Breast epithelium (tissue), 4 donors: ENCODE measurements at regions not wholly inside any gene's neighbourhood (a gene's known extent, or its start where the extent isn't known, plus 50 kb on each side); places are given as distances from the start of the nearest gene placed in this dataset.
"Not testable (repeated sequence)": the region's sequence is repeated elsewhere in the genome, so short reads cannot be mapped to it uniquely, and the experiment has no call there.

Source experiments
- DNase-seq, 2 donors: peaks; one replicate each; pipeline ENCODE4 v3.0.0-alpha.2; 2019; ENCODE audit warnings: low spot score in 2 of 2
- H3K27ac ChIP-seq, 2 donors: fragments of 200-600 bp; sonication (generic) in 1 of 2; one replicate each; pipeline ENCODE4 v1.5.1; 2016 to 2019; ENCODE audit warnings: mild to moderate bottlenecking in 1 of 2
- H3K27me3 ChIP-seq, 2 donors: fragments of 200-600 bp; sonication (generic) in 1 of 2; one replicate each; pipeline versions ENCODE4 v1.5.1 to v1.6.0; 2017 to 2019; ENCODE audit warnings: control low read depth in 1 of 2, mild to moderate bottlenecking in 1 of 2
- H3K36me3 ChIP-seq: fragments of 200-600 bp; one replicate; pipeline ENCODE4 v1.5.1; 2019
- H3K4me1 ChIP-seq, 2 donors: fragments of 200-600 bp; sonication (generic); one replicate each; pipeline ENCODE4 v1.5.1; 2016 to 2019; ENCODE audit warnings: control low read depth in 1 of 2
- H3K4me3 ChIP-seq, 3 donors: fragments of 200-600 bp; sonication (generic); 1 replicate in 2 of 3; 2 replicates in 1 of 3; pipeline ENCODE4 v1.5.1; 2016 to 2019; ENCODE audit warnings: mild to moderate bottlenecking in 3 of 3, moderate library complexity in 2 of 3
- H3K9me3 ChIP-seq, 2 donors: fragments of 200-600 bp; sonication (generic) in 1 of 2; one replicate each; pipeline ENCODE4 v1.5.1; 2016 to 2019; ENCODE audit warnings: control low read depth in 1 of 2
- POLR2A ChIP-seq: fragments of 450-650 bp; IDR thresholded peaks from one replicate; pipeline ENCODE4 v1.6.1; 2016; ENCODE audit warnings: antibody characterized with exemption, mild to moderate bottlenecking, moderate library complexity
- POLR2AphosphoS5 ChIP-seq, 3 donors: sonication (generic); formaldehyde crosslinking; IDR thresholded peaks; one replicate each; pipeline ENCODE4 v1.6.1; 2017; ENCODE audit warnings: antibody characterized with exemption in 3 of 3
- intact Hi-C: fragments of 100-400 bp; cut with DNase I; formaldehyde crosslinking; loops from one replicate; pipeline ENCODE4 v1.15.1; 2023; ENCODE audit warnings: low total_unique reads
- TF ChIP-seq, protein P1 (sequence below), 3 donors: fragments of 450-650 bp; IDR thresholded peaks; one replicate each; pipeline ENCODE4 v1.5.1; 2016 to 2017; ENCODE audit warnings: antibody characterized with exemption in 3 of 3, mild to moderate bottlenecking in 3 of 3, moderate library complexity in 3 of 3

DNA sequence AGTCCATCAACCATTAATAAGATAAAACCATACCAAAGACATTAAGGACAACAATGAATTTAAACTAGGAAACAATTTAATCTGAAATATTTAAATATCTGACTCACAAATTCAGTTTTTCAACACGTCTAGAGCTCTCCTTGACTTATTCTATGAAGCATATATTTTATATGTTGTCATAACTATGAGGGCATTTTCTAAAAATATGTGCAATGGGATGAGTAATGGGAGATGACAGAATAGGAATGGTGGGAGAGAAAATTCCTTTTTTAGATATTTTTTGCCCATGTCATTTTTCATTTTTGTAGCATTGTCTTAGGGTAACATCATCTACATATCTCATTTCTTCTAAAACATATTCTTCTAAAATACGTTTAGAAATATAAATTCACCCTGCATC lies 79.2 kb upstream of the CDH2 start:
- Histone ChIP-seq H3K27me3 (no peaks in the 10 kb centered on the region), H3K27ac (no peak overlapping the region), H3K4me1 (no peaks in the 10 kb centered on the region), H3K9me3 (no peaks in the 10 kb centered on the region), H3K36me3 (no peaks in the 10 kb centered on the region), H3K4me3 (no peak overlapping the region)
- DNase-seq, result no peak
- intact Hi-C loops, result no loop called here
- TF ChIP-seq, protein P1, sequence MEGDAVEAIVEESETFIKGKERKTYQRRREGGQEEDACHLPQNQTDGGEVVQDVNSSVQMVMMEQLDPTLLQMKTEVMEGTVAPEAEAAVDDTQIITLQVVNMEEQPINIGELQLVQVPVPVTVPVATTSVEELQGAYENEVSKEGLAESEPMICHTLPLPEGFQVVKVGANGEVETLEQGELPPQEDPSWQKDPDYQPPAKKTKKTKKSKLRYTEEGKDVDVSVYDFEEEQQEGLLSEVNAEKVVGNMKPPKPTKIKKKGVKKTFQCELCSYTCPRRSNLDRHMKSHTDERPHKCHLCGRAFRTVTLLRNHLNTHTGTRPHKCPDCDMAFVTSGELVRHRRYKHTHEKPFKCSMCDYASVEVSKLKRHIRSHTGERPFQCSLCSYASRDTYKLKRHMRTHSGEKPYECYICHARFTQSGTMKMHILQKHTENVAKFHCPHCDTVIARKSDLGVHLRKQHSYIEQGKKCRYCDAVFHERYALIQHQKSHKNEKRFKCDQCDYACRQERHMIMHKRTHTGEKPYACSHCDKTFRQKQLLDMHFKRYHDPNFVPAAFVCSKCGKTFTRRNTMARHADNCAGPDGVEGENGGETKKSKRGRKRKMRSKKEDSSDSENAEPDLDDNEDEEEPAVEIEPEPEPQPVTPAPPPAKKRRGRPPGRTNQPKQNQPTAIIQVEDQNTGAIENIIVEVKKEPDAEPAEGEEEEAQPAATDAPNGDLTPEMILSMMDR (IDR thresholded peaks at IDR 0.05), result no peak
- TF ChIP-seq POLR2AphosphoS5 (IDR thresholded peaks at IDR 0.05), result no peak
- TF ChIP-seq POLR2A, result no peak

DNA sequence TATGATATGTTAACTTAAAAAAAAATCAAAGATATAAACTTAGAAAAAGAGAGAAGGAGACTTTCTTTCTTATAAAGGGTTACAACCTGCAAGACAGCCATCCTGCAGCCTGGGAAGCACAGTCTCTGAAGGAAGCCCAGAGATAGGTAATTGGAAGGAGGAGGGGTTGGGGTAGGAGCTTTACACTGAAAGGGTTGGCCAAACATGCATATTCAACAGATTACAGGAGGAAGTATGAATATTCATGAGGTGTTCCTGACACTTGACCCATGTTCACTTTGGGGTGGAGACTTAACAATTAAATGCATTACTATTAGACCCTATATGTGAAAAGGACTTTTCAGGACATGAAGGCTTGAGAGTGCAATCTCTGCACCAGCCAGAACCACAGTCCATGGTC lies 71.7 kb upstream of the CDH2 start:
- DNase-seq, result no peak
- H3K9me3 ChIP-seq, result no peaks in the 10 kb centered on the region
- H3K27me3 ChIP-seq, result no peaks in the 10 kb centered on the region
- intact Hi-C loops, result no loop called here
- TF ChIP-seq POLR2A (no peak), POLR2AphosphoS5 (IDR thresholded peaks at IDR 0.05) (no peak)
- TF ChIP-seq, protein P1 (IDR thresholded peaks at IDR 0.05), result no peak
- no peak overlapping the region for H3K4me3 ChIP-seq
- H3K27ac ChIP-seq, result no peak overlapping the region
- H3K36me3 ChIP-seq, result no peaks in the 10 kb centered on the region
- no peaks in the 10 kb centered on the region for H3K4me1 ChIP-seq

DNA sequence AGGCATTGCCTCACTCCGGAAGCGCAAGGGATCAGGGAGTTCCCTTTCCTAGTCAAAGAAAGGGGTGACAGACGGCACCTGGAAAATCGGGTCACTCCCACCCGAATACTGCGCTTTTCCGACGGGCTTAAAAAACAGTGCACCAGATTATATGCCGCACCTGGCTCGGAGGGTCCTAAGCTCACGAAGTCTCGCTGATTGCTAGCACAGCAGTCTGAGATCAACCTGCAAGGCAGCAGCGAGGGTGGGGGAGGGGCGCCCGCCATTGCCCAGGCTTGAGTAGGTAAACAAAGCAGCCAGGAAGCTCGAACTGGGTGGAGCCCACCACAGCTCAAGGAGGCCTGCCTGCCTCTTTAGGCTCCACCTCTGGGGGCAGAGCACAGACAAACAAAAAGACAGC lies 63.7 kb upstream of the CDH2 start:
- H3K4me3 ChIP-seq, H3K27ac ChIP-seq, H3K27me3 ChIP-seq, intact Hi-C loops, H3K9me3 ChIP-seq, H3K36me3 ChIP-seq, DNase-seq, H3K4me1 ChIP-seq: not testable (repeated sequence)

DNA sequence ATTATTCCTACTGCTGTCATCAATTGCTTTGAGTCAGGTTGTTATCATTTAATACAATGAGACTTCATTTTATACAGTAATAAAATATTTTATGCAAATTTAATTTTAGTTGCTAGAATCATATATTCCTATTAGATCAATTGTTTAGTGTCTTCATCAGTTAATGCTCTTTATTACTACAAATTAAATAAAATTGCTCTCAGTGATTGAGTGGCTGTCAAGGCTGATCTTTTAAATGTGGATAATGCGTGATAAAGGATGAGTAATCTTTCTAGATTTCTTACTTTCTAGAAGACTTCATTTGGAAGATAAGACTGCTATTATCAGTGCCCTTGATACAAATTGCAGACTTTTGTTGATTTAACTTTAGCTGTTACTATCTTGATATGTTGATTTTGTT lies 59.6 kb upstream of the CDH2 start:
- no peak for TF ChIP-seq POLR2A
- TF ChIP-seq, protein P1 (IDR thresholded peaks at IDR 0.05), result no peak
- TF ChIP-seq POLR2AphosphoS5 (IDR thresholded peaks at IDR 0.05), result no peak
- Histone ChIP-seq H3K4me3 (no peak overlapping the region), H3K4me1 (no peaks in the 10 kb centered on the region), H3K36me3 (no peaks in the 10 kb centered on the region), H3K27ac (no peak overlapping the region), H3K9me3 (no peaks in the 10 kb centered on the region), H3K27me3 (no peaks in the 10 kb centered on the region)
- DNase-seq, result no peak
- intact Hi-C loops, result no loop called here
